Lower lobe of right lung (tissue), 2 donors: ENCODE measurements at regions not wholly inside any gene's neighbourhood (a gene's known extent, or its start where the extent isn't known, plus 50 kb on each side); places are given as distances from the start of the nearest gene placed in this dataset.

Source experiments
- ATAC-seq, 2 donors: fragments of 200-7000 bp; cut with Tn5 transposase; one replicate each; pipeline ENCODE4 v1.9.1; 2020 to 2022; ENCODE audit warnings: mild to moderate bottlenecking in 2 of 2, moderate library complexity in 2 of 2
- DNase-seq: peaks from one replicate; pipeline ENCODE4 v3.0.0-alpha.2; 2020
- H3K27ac ChIP-seq: fragments of 200-600 bp; one replicate; pipeline ENCODE4 v1.8.0; 2022
- H3K27me3 ChIP-seq: fragments of 200-600 bp; one replicate; pipeline ENCODE4 v1.8.0; 2022; ENCODE audit warnings: low read depth
- H3K36me3 ChIP-seq: fragments of 200-600 bp; one replicate; pipeline ENCODE4 v1.8.0; 2022; ENCODE audit warnings: mild to moderate bottlenecking
- H3K4me1 ChIP-seq: fragments of 200-600 bp; one replicate; pipeline ENCODE4 v1.8.0; 2022
- H3K4me3 ChIP-seq: fragments of 200-600 bp; one replicate; pipeline ENCODE4 v1.8.0; 2022; ENCODE audit warnings: mild to moderate bottlenecking
- H3K9me3 ChIP-seq: fragments of 200-600 bp; one replicate; pipeline ENCODE4 v1.8.0; 2022
- intact Hi-C: fragments of 100-400 bp; cut with DNase I; formaldehyde crosslinking; loops from one replicate; pipeline ENCODE4 v1.11.0; 2022
- TF ChIP-seq, protein P1 (sequence below): fragments of 200-600 bp; IDR thresholded peaks from one replicate; pipeline ENCODE4 v1.8.0; 2022; ENCODE audit warnings: antibody characterized with exemption, mild to moderate bottlenecking
- donor health status: DM: no; HTN: yes; CAD: no; lungs with severe emphysema.

DNA sequence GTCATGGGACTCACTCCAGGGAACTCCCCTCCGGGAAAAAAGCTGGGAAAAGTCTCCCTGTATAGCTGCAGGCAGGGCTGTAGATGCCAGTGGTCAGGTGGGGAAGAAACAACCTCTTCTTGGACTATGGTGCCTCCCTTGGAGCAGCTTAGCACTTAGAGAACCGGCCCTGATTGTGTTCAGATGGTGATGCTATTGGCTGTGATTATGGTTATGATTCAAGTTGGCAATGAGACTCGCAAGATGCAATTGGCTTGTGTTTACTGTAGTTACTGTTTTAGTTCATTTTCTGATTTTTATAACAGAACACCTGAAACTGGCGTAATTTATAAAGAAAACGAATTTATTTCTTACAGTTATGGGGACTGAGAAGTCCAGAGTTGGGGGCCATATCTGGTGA, 80.9 kb upstream of the ADRA1D start:
- intact Hi-C loops = no loop called here

DNA sequence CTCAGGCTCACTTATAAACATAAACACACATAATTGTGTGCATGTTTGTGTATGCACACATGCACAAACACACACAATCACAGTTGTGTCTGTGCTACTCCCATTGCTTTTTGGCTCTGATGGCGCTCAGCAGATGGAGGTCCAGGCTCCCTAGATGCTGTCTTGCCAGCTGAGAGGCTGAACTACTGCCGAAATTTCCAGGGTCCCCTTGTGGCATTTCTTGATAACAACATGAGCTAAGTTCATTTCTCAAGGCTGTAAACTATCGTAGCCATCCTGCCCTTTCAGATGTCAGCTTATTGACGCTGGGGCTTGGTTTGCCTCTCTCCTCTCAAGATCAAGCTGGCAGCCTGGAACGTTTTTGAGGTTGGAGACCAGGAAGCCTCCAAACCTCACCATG, 80.1 kb upstream of the ADRA1D start:
- ATAC-seq (no peak), DNase-seq (no peak)
- no peak overlapping the region for H3K27ac ChIP-seq
- H3K36me3 ChIP-seq = no peaks in the 10 kb centered on the region
- H3K4me3 ChIP-seq = no peak overlapping the region
- peaks cover 6% of the 10 kb centered on the region for H3K27me3 ChIP-seq
- intact Hi-C loops = no loop called here
- peaks cover 5% of the 10 kb centered on the region for H3K4me1 ChIP-seq
- TF ChIP-seq, protein P1, sequence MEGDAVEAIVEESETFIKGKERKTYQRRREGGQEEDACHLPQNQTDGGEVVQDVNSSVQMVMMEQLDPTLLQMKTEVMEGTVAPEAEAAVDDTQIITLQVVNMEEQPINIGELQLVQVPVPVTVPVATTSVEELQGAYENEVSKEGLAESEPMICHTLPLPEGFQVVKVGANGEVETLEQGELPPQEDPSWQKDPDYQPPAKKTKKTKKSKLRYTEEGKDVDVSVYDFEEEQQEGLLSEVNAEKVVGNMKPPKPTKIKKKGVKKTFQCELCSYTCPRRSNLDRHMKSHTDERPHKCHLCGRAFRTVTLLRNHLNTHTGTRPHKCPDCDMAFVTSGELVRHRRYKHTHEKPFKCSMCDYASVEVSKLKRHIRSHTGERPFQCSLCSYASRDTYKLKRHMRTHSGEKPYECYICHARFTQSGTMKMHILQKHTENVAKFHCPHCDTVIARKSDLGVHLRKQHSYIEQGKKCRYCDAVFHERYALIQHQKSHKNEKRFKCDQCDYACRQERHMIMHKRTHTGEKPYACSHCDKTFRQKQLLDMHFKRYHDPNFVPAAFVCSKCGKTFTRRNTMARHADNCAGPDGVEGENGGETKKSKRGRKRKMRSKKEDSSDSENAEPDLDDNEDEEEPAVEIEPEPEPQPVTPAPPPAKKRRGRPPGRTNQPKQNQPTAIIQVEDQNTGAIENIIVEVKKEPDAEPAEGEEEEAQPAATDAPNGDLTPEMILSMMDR = no peak
- no peaks in the 10 kb centered on the region for H3K9me3 ChIP-seq

More for the DNA sequence above, 80.9 kb upstream of the ADRA1D start:
- H3K4me3 ChIP-seq = no peak overlapping the region
- H3K27me3 ChIP-seq = peaks cover 6% of the 10 kb centered on the region
- no peak overlapping the region for H3K27ac ChIP-seq
- no peak for DNase-seq
- H3K4me1 ChIP-seq = peaks cover 5% of the 10 kb centered on the region
- no peaks in the 10 kb centered on the region for H3K9me3 ChIP-seq
- no peaks in the 10 kb centered on the region for H3K36me3 ChIP-seq
- TF ChIP-seq, protein P1 = no peak
- ATAC-seq = no peak

DNA sequence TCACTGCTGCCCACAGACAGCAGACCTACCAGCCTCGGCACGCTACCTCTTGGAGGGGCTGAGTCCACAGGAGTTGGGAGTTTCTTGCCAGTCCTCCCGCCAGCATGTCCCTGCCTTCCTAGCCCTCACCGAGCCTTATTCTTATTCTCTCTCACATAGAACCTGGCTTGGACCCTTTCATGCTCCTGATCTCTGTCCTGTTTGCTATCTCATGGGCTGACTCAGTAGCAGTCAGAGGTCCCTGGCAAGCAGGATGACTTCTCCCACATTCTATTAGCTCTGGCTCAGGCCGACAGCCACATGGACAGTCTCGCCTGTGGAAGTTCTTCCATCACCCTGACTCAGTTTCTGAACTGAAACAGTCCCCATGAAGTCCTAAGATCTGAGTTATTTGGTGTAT, 79.5 kb upstream of the ADRA1D start:
- no peak overlapping the region for H3K27ac ChIP-seq
- ATAC-seq (no peak), DNase-seq (no peak)
- no peaks in the 10 kb centered on the region for H3K36me3 ChIP-seq
- H3K9me3 ChIP-seq = no peaks in the 10 kb centered on the region
- no peak overlapping the region for H3K4me3 ChIP-seq
- intact Hi-C loops = no loop called here
- peaks cover 6% of the 10 kb centered on the region for H3K27me3 ChIP-seq
- TF ChIP-seq, protein P1 = no peak
- peaks cover 5% of the 10 kb centered on the region for H3K4me1 ChIP-seq

DNA sequence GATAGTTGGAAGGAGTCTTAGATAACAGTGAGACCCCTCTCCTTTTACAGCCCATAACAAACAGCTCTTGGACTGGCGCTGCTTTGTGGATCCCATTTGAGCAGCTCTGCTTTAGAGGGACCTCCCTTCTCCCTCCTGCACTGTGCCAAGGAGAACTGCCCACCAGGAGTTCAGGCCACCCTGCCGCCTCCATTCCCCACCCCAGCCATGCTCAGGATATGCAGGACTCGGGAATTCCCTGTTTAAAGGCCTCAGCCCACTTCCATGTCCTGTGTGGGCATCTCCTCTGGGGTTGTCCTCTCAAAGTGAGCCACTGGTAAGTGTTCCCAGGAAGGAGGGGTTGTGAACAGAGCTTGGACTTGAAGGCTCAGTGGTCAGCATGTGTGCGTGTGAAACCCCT, 78.9 kb upstream of the ADRA1D start:
- no peak overlapping the region for H3K4me3 ChIP-seq
- no peak for ATAC-seq
- DNase-seq = no peak
- intact Hi-C loops = no loop called here
- no peaks in the 10 kb centered on the region for H3K36me3 ChIP-seq
- peaks cover 5% of the 10 kb centered on the region for H3K27me3 ChIP-seq
- no peaks in the 10 kb centered on the region for H3K9me3 ChIP-seq
- H3K27ac ChIP-seq = no peak overlapping the region
- H3K4me1 ChIP-seq = peaks cover 5% of the 10 kb centered on the region
- TF ChIP-seq, protein P1 = no peak

DNA sequence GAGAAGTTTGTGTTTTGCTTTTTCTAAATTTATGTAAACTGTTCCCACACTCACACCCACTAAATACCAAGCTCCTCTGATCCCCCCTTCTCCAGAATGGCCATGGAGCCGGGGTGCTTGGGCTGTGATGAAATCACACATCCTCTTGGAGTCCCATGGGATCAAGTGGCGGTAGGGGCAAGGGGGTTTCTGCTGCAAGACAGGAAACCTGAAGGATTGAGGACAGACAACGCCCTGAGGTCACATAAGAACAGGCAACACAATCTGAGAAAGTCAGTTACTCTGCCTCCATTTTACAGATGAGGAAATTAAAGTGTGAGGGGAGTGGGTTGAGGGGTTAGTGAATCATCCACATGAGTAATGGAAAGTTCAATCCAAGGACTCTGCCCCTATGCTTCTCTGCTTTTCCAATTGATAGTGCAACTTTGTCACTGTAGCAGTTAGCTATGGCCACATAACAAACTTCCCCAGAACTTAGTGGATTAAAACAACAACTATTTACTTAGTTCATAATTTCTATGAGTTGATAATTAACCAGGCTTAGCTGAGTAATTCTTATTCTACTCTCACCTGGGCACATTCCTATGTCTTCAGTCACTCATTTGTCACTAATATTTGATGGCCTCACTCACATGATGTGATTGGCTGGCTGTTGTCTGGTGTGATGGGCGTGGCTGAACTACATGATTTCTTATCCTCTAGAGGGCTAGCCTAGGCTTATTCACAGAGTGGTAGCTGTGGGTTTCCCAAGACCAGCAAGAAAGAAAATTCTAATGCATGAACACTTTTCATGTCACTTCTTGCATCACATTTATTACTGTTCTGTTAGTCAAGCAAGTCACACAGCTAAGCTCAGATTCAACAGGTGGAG, 77.3 kb upstream of the ADRA1D start:
- H3K27ac ChIP-seq = no peak overlapping the region
- no peak overlapping the region for H3K4me3 ChIP-seq
- TF ChIP-seq, protein P1 = no peak
- DNase-seq (no peak), ATAC-seq (no peak)
- H3K9me3 ChIP-seq = no peaks in the 10 kb centered on the region
- intact Hi-C loops = no loop called here
- no peaks in the 10 kb centered on the region for H3K36me3 ChIP-seq
- no peaks in the 10 kb centered on the region for H3K27me3 ChIP-seq
- peaks cover 5% of the 10 kb centered on the region for H3K4me1 ChIP-seq
